Uterus (tissue), 2 donors: ENCODE measurements at regions not wholly inside any gene's neighbourhood (a gene's known extent, or its start where the extent isn't known, plus 50 kb on each side); places are given as distances from the start of the nearest gene placed in this dataset.

Experiments used
- CTCF ChIP-seq, 4 experiments: fragments of 200-600 bp in 2 of 4; fragments of 450-650 bp in 2 of 4; sonication (generic) in 2 of 4; IDR thresholded peaks; one replicate each; pipeline ENCODE4 v1.5.1; 2016 to 2019; ENCODE audit warnings: antibody characterized with exemption in 4 of 4, mild to moderate bottlenecking in 2 of 4, moderate library complexity in 1 of 4
- POLR2A ChIP-seq, 2 donors: fragments of 450-650 bp; IDR thresholded peaks; one replicate each; pipeline ENCODE4 v1.6.1; 2016; ENCODE audit warnings: antibody characterized with exemption in 2 of 2, mild to moderate bottlenecking in 1 of 2, moderate library complexity in 1 of 2

DNA sequence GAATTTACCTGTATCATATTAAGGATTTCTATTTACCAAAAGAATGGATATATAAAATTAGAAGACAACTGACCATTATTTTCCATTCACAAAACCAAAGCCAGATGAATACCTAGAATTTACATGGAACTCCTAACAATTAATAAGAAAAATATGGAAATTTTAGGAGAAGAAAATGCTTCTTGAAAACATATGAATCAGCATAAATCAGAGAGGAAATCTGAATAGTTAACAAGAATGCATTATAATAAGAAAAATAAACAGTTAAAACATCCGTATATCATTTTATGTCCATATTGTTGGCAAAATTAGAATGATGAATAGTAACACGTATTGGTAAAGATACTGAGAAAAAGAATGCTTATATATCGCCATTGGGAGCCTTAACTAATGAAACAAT lies 505.5 kb downstream of the NEBL start:
- TF ChIP-seq CTCF (IDR thresholded peaks at IDR 0.05): no peak
- no peak for TF ChIP-seq POLR2A (IDR thresholded peaks at IDR 0.05)
